GM19240 (cell line): ENCODE measurements at regions not wholly inside any gene's neighbourhood (a gene's known extent, or its start where the extent isn't known, plus 50 kb on each side); places are given as distances from the start of the nearest gene placed in this dataset.

Experiments used
- DNase-seq: peaks from one replicate; pipeline ENCODE4 v3.0.0; 2011; ENCODE audit warnings: low spot score; ENCODE audit not compliant: insufficient read length

- DNase-seq, result no peak
Measured at GRCh38 chr20:24199501-24199900, 210.9 kb upstream of the GGTLC1 start.

- DNase-seq, result no peak
Measured at GRCh38 chr20:24194143-24194542, 205.6 kb upstream of the GGTLC1 start.

GRCh38 chr20:24190905-24191304, 202.3 kb upstream of the GGTLC1 start:
- no peak for DNase-seq

GRCh38 chr20:24185791-24186190, 197.2 kb upstream of the GGTLC1 start:
- no peak for DNase-seq

GRCh38 chr20:24181151-24181550, 192.6 kb upstream of the GGTLC1 start:
- DNase-seq, result no peak

GRCh38 chr20:24169256-24169655, 180.7 kb upstream of the GGTLC1 start:
- DNase-seq, result no peak

- no peak for DNase-seq
Measured at GRCh38 chr20:24166412-24166811, 177.8 kb upstream of the GGTLC1 start.

GRCh38 chr20:24166123-24166381, 177.5 kb upstream of the GGTLC1 start:
- DNase-seq, result no peak

- DNase-seq, result no peak
Measured at GRCh38 chr20:24165301-24166122, 176.9 kb upstream of the GGTLC1 start.

GRCh38 chr20:24164360-24164759, 175.8 kb upstream of the GGTLC1 start:
- DNase-seq, result no peak

- no peak for DNase-seq
Measured at GRCh38 chr20:24163506-24163905, 174.9 kb upstream of the GGTLC1 start.

GRCh38 chr20:24160563-24161281, 172.1 kb upstream of the GGTLC1 start:
- no peak for DNase-seq

- DNase-seq, result no peak
Measured at GRCh38 chr20:24158281-24158680, 169.7 kb upstream of the GGTLC1 start.

- no peak for DNase-seq
Measured at GRCh38 chr20:24157213-24157612, 168.6 kb upstream of the GGTLC1 start.

GRCh38 chr20:24153101-24154040, 164.8 kb upstream of the GGTLC1 start:
- DNase-seq, result no peak

- DNase-seq, result no peak
Measured at GRCh38 chr20:24151621-24152294, 163.2 kb upstream of the GGTLC1 start.

- no peak for DNase-seq
Measured at GRCh38 chr20:24150406-24150805, 161.8 kb upstream of the GGTLC1 start.

GRCh38 chr20:24149881-24150307, 161.3 kb upstream of the GGTLC1 start:
- DNase-seq, result no peak

GRCh38 chr20:24149175-24149574, 160.6 kb upstream of the GGTLC1 start:
- no peak for DNase-seq

GRCh38 chr20:24148372-24148771, 159.8 kb upstream of the GGTLC1 start:
- no peak for DNase-seq

- no peak for DNase-seq
Measured at GRCh38 chr20:24147961-24148360, 159.4 kb upstream of the GGTLC1 start.
